ENCODE measurements at regions not wholly inside any gene's neighbourhood (a gene's known extent, or its start where the extent isn't known, plus 50 kb on each side); places are given as distances from the start of the nearest gene placed in this dataset.

DNA sequence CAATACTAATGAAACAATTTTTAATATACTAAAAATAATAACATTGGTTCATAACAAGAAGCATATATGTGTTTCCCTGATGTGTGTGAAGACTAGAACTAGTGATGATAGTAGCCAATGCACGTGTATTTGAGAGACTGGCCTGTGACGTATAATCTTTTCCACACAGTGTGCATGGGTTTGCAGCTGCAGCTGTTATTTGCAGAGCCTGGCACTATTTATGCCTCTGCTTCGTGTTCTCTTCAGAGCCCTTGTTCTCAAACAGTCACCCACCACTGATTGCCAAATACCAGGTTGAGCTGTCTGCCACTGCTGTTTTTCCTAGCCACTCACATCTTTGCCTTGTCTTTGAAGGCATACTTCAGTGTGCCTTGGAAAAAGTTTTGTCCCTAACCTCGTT, 531.7 kb downstream of the ETV1 start:
- Histone ChIP-seq H3K27ac (ENCODE audit: low read length) (peak overlapping the region; percentile 99), H3K9me3 (ENCODE audit: low read length) (no peaks in the 10 kb centered on the region), H4K20me1 (ENCODE audit: insufficient read depth, low read depth, low read length) (no peaks in the 10 kb centered on the region), H3K9ac (ENCODE audit: low read length) (peak overlapping the region; percentile 60), H2AFZ (ENCODE audit: low read length) (no peak overlapping the region), H3K9me2 (replicated peaks; ENCODE audit: insufficient read depth, low read length) (no peaks in the 10 kb centered on the region), H3K79me2 (ENCODE audit: low read length) (no peaks in the 10 kb centered on the region), H3K4me3 (ENCODE audit: low read length) (no peak overlapping the region), H3K4me2 (ENCODE audit: low read depth, low read length, poor library complexity, severe bottlenecking) (peak overlapping the region; percentile 53), H3K36me3 (ENCODE audit: insufficient read depth, low read length) (0 out of 2 replicates have a peak, but pooled peaks cover 3% of the 10 kb centered on the region), H3K27me3 (ENCODE audit: low read length) (no peaks in the 10 kb centered on the region), H3K4me1 (ENCODE audit: low read length) (peaks cover 69% of the 10 kb centered on the region)
- DNase-seq = peak; percentile 95

GRCh38 chr7:13466874-13467547, 522.5 kb downstream of the ETV1 start:
- Histone ChIP-seq H3K4me1 (ENCODE audit: low read length) (peaks cover 69% of the 10 kb centered on the region), H3K9me2 (replicated peaks; ENCODE audit: insufficient read depth, low read length) (no peaks in the 10 kb centered on the region), H3K79me2 (ENCODE audit: low read length) (no peaks in the 10 kb centered on the region), H3K4me2 (ENCODE audit: low read depth, low read length, poor library complexity, severe bottlenecking) (peak overlapping the region; percentile 76), H3K9ac (ENCODE audit: low read length) (peak overlapping the region; percentile 76), H4K20me1 (ENCODE audit: insufficient read depth, low read depth, low read length) (no peaks in the 10 kb centered on the region), H2AFZ (ENCODE audit: low read length) (no peak overlapping the region), H3K27ac (ENCODE audit: low read length) (peak overlapping the region; percentile 99), H3K36me3 (ENCODE audit: insufficient read depth, low read length) (peaks cover 2% of the 10 kb centered on the region; the same call in 1 of the 2 replicates), H3K9me3 (ENCODE audit: low read length) (peaks cover 3% of the 10 kb centered on the region; the same call in 1 of the 2 replicates), H3K27me3 (ENCODE audit: low read length) (no peaks in the 10 kb centered on the region), H3K4me3 (ENCODE audit: low read length) (peak overlapping the region; percentile 49)
- DNase-seq = peak; percentile 98

- Histone ChIP-seq H3K79me2 (ENCODE audit: low read length) (no peaks in the 10 kb centered on the region), H2AFZ (ENCODE audit: low read length) (peak overlapping the region; percentile 97), H3K9ac (ENCODE audit: low read length) (peak overlapping the region; percentile 30), H4K20me1 (ENCODE audit: insufficient read depth, low read depth, low read length) (no peaks in the 10 kb centered on the region), H3K27ac (ENCODE audit: low read length) (peak overlapping the region; percentile 81), H3K36me3 (ENCODE audit: insufficient read depth, low read length) (peaks cover 3% of the 10 kb centered on the region; the same call in 1 of the 2 replicates), H3K4me3 (ENCODE audit: low read length) (0 out of 2 replicates have a peak overlapping the region, but pooled peaks have one; percentile 4), H3K4me1 (ENCODE audit: low read length) (peaks cover 27% of the 10 kb centered on the region), H3K4me2 (ENCODE audit: low read depth, low read length, poor library complexity, severe bottlenecking) (peak overlapping the region; percentile 32), H3K9me2 (replicated peaks; ENCODE audit: insufficient read depth, low read length) (no peaks in the 10 kb centered on the region), H3K27me3 (ENCODE audit: low read length) (no peaks in the 10 kb centered on the region), H3K9me3 (ENCODE audit: low read length) (0 out of 2 replicates have a peak, but pooled peaks cover 3% of the 10 kb centered on the region)
- DNase-seq = no peak
These were observed 512.5 kb downstream of the ETV1 start for GRCh38 chr7:13476881-13477444.

DNA sequence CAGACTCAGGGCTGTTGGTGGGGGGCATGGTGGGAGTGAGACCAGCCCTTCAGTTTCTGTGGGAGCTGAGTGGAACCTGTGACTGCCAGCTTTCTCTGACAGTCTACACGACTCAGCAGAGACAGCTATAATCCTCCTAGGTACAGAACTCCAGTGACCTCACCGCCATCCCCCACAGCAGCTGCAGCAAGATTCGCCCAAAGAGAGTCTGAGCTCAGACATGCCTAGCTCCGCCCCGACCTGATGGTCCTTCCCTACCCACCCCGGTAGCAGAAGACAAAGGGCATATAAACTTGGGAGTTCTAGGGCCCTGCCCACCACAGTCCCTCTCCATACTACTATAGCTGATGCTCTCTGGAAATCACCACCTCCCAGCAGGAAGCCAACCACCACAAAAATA, 500.1 kb downstream of the ETV1 start:
- Histone ChIP-seq H3K27ac (ENCODE audit: low read length) (no peak overlapping the region), H3K36me3 (ENCODE audit: insufficient read depth, low read length) (no peaks in the 10 kb centered on the region; the same call in 1 of the 2 replicates), H4K20me1 (ENCODE audit: insufficient read depth, low read depth, low read length) (no peaks in the 10 kb centered on the region), H2AFZ (ENCODE audit: low read length) (no peak overlapping the region), H3K4me3 (ENCODE audit: low read length) (no peak overlapping the region), H3K9me2 (replicated peaks; ENCODE audit: insufficient read depth, low read length) (no peaks in the 10 kb centered on the region), H3K79me2 (ENCODE audit: low read length) (no peaks in the 10 kb centered on the region), H3K4me2 (ENCODE audit: low read depth, low read length, poor library complexity, severe bottlenecking) (no peak overlapping the region), H3K9me3 (ENCODE audit: low read length) (no peaks in the 10 kb centered on the region), H3K27me3 (ENCODE audit: low read length) (no peaks in the 10 kb centered on the region), H3K4me1 (ENCODE audit: low read length) (no peaks in the 10 kb centered on the region), H3K9ac (ENCODE audit: low read length) (no peak overlapping the region)
- DNase-seq = no peak

DNA sequence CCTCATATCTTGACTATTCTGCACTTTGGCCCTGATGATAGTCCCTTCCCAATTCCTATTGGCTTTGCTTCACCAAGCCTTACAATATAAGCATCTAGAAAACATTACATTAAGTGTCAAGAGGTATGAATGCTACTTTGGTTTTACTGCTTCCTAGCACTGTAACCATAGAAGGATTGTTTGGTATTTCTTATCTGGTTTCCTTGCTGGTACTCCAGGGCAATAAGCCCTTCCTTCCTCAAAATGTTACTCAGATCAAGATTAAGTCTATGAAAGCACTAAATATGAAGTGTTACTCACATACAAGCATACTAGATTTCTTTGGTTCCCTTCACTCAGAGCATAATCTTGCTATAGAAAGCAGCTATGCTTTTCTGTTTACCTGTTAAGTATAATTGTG, 492.5 kb downstream of the ETV1 start:
- no peak for DNase-seq
- H2AFZ ChIP-seq (ENCODE audit: low read length) = no peak overlapping the region
- H3K4me3 ChIP-seq (ENCODE audit: low read length) = no peak overlapping the region
- no peak overlapping the region for H3K27ac ChIP-seq (ENCODE audit: low read length)
- H3K9me2 ChIP-seq (replicated peaks; ENCODE audit: insufficient read depth, low read length) = no peaks in the 10 kb centered on the region
- H3K4me1 ChIP-seq (ENCODE audit: low read length) = no peaks in the 10 kb centered on the region
- H3K9me3 ChIP-seq (ENCODE audit: low read length) = no peaks in the 10 kb centered on the region
- no peaks in the 10 kb centered on the region for H3K79me2 ChIP-seq (ENCODE audit: low read length)
- H3K27me3 ChIP-seq (ENCODE audit: low read length) = no peaks in the 10 kb centered on the region
- no peaks in the 10 kb centered on the region for H4K20me1 ChIP-seq (ENCODE audit: insufficient read depth, low read depth, low read length)
- H3K9ac ChIP-seq (ENCODE audit: low read length) = no peak overlapping the region
- H3K36me3 ChIP-seq (ENCODE audit: insufficient read depth, low read length) = no peaks in the 10 kb centered on the region
- no peak overlapping the region for H3K4me2 ChIP-seq (ENCODE audit: low read depth, low read length, poor library complexity, severe bottlenecking)

GRCh38 chr7:13508586-13508985, 480.9 kb downstream of the ETV1 start:
- H3K9me3 ChIP-seq (ENCODE audit: low read length) = peaks cover 11% of the 10 kb centered on the region
- peak overlapping the region; percentile 60 for H3K4me2 ChIP-seq (ENCODE audit: low read depth, low read length, poor library complexity, severe bottlenecking)

DNA sequence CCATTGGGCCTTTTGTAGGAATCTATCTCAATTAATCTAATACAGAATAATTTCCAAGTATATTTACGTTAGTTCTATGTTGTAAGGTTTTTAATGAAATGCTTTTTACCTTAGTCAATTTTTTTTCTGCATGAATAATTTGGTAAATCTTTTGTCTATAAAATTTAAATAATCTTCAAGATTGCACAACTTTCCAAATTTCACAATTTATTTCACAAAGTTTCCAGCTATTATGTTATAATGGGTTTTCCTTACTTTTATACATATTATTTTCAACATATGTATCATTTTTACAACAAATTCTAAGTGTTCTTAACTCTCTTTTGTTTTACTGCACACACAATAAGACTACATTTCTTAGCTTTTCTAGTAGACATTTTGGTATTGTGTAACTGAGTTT, 470.7 kb downstream of the ETV1 start:
- H3K9me2 ChIP-seq (replicated peaks; ENCODE audit: insufficient read depth, low read length) = no peaks in the 10 kb centered on the region
- DNase-seq = no peak
- H4K20me1 ChIP-seq (ENCODE audit: insufficient read depth, low read depth, low read length) = no peaks in the 10 kb centered on the region
- H3K9ac ChIP-seq (ENCODE audit: low read length) = no peak overlapping the region
- H3K79me2 ChIP-seq (ENCODE audit: low read length) = no peaks in the 10 kb centered on the region
- H2AFZ ChIP-seq (ENCODE audit: low read length) = no peak overlapping the region
- no peak overlapping the region for H3K4me3 ChIP-seq (ENCODE audit: low read length)
- no peaks in the 10 kb centered on the region for H3K9me3 ChIP-seq (ENCODE audit: low read length)
- H3K36me3 ChIP-seq (ENCODE audit: insufficient read depth, low read length) = no peaks in the 10 kb centered on the region
- H3K27me3 ChIP-seq (ENCODE audit: low read length) = no peaks in the 10 kb centered on the region
- H3K4me1 ChIP-seq (ENCODE audit: low read length) = peaks cover 37% of the 10 kb centered on the region
- no peak overlapping the region for H3K27ac ChIP-seq (ENCODE audit: low read length)
- no peak overlapping the region for H3K4me2 ChIP-seq (ENCODE audit: low read depth, low read length, poor library complexity, severe bottlenecking)

More at GRCh38 chr7:13508586-13508985, 480.9 kb downstream of the ETV1 start:
- Histone ChIP-seq H3K4me1 (ENCODE audit: low read length) (peaks cover 28% of the 10 kb centered on the region), H3K27me3 (ENCODE audit: low read length) (no peaks in the 10 kb centered on the region), H3K36me3 (ENCODE audit: insufficient read depth, low read length) (peaks cover 4% of the 10 kb centered on the region; the same call in 1 of the 2 replicates), H3K9ac (ENCODE audit: low read length) (peak overlapping the region; percentile 30), H4K20me1 (ENCODE audit: insufficient read depth, low read depth, low read length) (no peaks in the 10 kb centered on the region), H3K27ac (ENCODE audit: low read length) (0 out of 2 replicates have a peak overlapping the region, but pooled peaks have one; percentile 19), H2AFZ (ENCODE audit: low read length) (peak overlapping the region; percentile 51), H3K9me2 (replicated peaks; ENCODE audit: insufficient read depth, low read length) (no peaks in the 10 kb centered on the region), H3K79me2 (ENCODE audit: low read length) (no peaks in the 10 kb centered on the region), H3K4me3 (ENCODE audit: low read length) (0 out of 2 replicates have a peak overlapping the region, but pooled peaks have one; percentile 1)
- DNase-seq = no peak

- H3K27me3 ChIP-seq (ENCODE audit: low read length) = no peaks in the 10 kb centered on the region
- H3K4me2 ChIP-seq (ENCODE audit: low read depth, low read length, poor library complexity, severe bottlenecking) = peak overlapping the region; percentile 41
- peak overlapping the region; percentile 59; the same call in 1 of the 2 replicates for H2AFZ ChIP-seq (ENCODE audit: low read length)
- H3K4me3 ChIP-seq (ENCODE audit: low read length) = peak overlapping the region; percentile 21; the same call in 1 of the 2 replicates
- no peaks in the 10 kb centered on the region for H3K9me2 ChIP-seq (replicated peaks; ENCODE audit: insufficient read depth, low read length)
- H3K27ac ChIP-seq (ENCODE audit: low read length) = peak overlapping the region; percentile 39
- DNase-seq = no peak
- H3K4me1 ChIP-seq (ENCODE audit: low read length) = peaks cover 40% of the 10 kb centered on the region
- no peaks in the 10 kb centered on the region for H3K9me3 ChIP-seq (ENCODE audit: low read length)
- peak overlapping the region; percentile 23 for H3K9ac ChIP-seq (ENCODE audit: low read length)
- H4K20me1 ChIP-seq (ENCODE audit: insufficient read depth, low read depth, low read length) = no peaks in the 10 kb centered on the region
- no peaks in the 10 kb centered on the region for H3K79me2 ChIP-seq (ENCODE audit: low read length)
- no peaks in the 10 kb centered on the region for H3K36me3 ChIP-seq (ENCODE audit: insufficient read depth, low read length)
These were observed 465.4 kb downstream of the ETV1 start for GRCh38 chr7:13524076-13524475.
